IMR-90 (cell line): ENCODE measurements at regions not wholly inside any gene's neighbourhood (a gene's known extent, or its start where the extent isn't known, plus 50 kb on each side); places are given as distances from the start of the nearest gene placed in this dataset.

Experiments
- ATAC-seq: fragments of 200-7000 bp; cut with Tn5 transposase; 2 replicates; pipeline ENCODE4 v1.9.1; 2020; ENCODE audit warnings: low read depth, mild to moderate bottlenecking, moderate library complexity
- BruUV-seq: library from RNA; stranded (reverse); fragments of 400-500 nt; replicated peaks from 2 replicates; lab custom pipeline; 2021; lab: Mats Ljungman, UMichigan
- CTCF ChIA-PET: fragments of 300-600 bp; formaldehyde crosslinking; extraction: SDS; loops from one replicate; lab custom pipeline; 2021; ENCODE audit warnings: antibody characterized with exemption; lab: Yijun Ruan, JAX
- POLR2A ChIA-PET: fragments of 300-600 bp; sonication (Branson Sonifier 250); formaldehyde crosslinking; loops from one replicate; lab custom pipeline; 2022; ENCODE audit warnings: antibody characterized with exemption; ENCODE audit not compliant: unreplicated experiment; lab: Charles Lee
- DNase-seq: peaks from one replicate; pipeline ENCODE4 v3.0.0; 2013
- H2AFZ ChIP-seq: replicated peaks from 2 replicates; pipeline ENCODE3; 2013; ENCODE audit warnings: low read length, mild to moderate bottlenecking; ENCODE audit not compliant: poor library complexity
- H2AK5ac ChIP-seq: 2 replicates; pipeline ENCODE4 v1.6.1; 2013; ENCODE audit warnings: low read depth, low read length, inconsistent platforms
- H2AK9ac ChIP-seq: replicated peaks from 2 replicates; pipeline ENCODE3; 2013; ENCODE audit warnings: mild to moderate bottlenecking, low read depth, low read length, moderate library complexity; ENCODE audit not compliant: poor library complexity
- H2BK120ac ChIP-seq: 2 replicates; pipeline ENCODE4 v1.6.1; 2013; ENCODE audit warnings: low read depth, low read length, inconsistent platforms
- H2BK15ac ChIP-seq: 3 replicates; pipeline ENCODE4 v1.6.1; 2013; ENCODE audit warnings: low read depth, low read length, inconsistent platforms
- H2BK20ac ChIP-seq: 2 replicates; pipeline ENCODE4 v1.6.1; 2013; ENCODE audit warnings: low read depth, mild to moderate bottlenecking, inconsistent platforms, low read length, moderate library complexity
- H2BK5ac ChIP-seq: 2 replicates; pipeline ENCODE4 v1.6.1; 2013; ENCODE audit warnings: mild to moderate bottlenecking, low read depth, low read length, inconsistent platforms; ENCODE audit not compliant: poor library complexity, severe bottlenecking
- H3K14ac ChIP-seq: replicated peaks from 2 replicates; pipeline ENCODE4 v1.6.1; 2013; ENCODE audit warnings: low read depth, low read length, inconsistent platforms
- H3K18ac ChIP-seq: 2 replicates; pipeline ENCODE4 v1.6.1; 2013; ENCODE audit warnings: low read depth, low read length, control low read depth
- H3K23ac ChIP-seq: 2 replicates; pipeline ENCODE4 v1.6.1; 2013; ENCODE audit warnings: low read depth, low read length, inconsistent platforms
- H3K27ac ChIP-seq: 2 replicates; pipeline ENCODE4 v1.5.1; 2013; ENCODE audit warnings: mild to moderate bottlenecking, control low read depth, low read length; ENCODE audit not compliant: insufficient read depth
- H3K27me3 ChIP-seq: 2 replicates; pipeline ENCODE4 v1.6.1; 2013; ENCODE audit warnings: low read length; ENCODE audit not compliant: control insufficient read depth, insufficient read depth
- H3K36me3 ChIP-seq: 2 replicates; pipeline ENCODE4 v1.6.1; 2013; ENCODE audit warnings: low read length, mixed read lengths; ENCODE audit not compliant: control insufficient read depth, insufficient read depth
- H3K4ac ChIP-seq: 2 replicates; pipeline ENCODE4 v1.6.1; 2013; ENCODE audit warnings: low read depth, low read length, inconsistent platforms
- H3K4me1 ChIP-seq: 2 replicates; pipeline ENCODE4 v1.6.1; 2013; ENCODE audit warnings: low read length, mixed read lengths; ENCODE audit not compliant: control insufficient read depth, insufficient read depth
- H3K4me2 ChIP-seq: 2 replicates; pipeline ENCODE4 v1.6.1; 2013; ENCODE audit warnings: low read depth, mild to moderate bottlenecking, control low read depth, low read length, moderate library complexity
- H3K4me3 ChIP-seq: 2 replicates; pipeline ENCODE4 v1.5.1; 2013; ENCODE audit warnings: low read depth, mild to moderate bottlenecking, control low read depth, low read length, moderate library complexity; ENCODE audit not compliant: insufficient read depth
- H3K56ac ChIP-seq: 2 replicates; pipeline ENCODE4 v1.6.1; 2013; ENCODE audit warnings: low read length, inconsistent platforms; ENCODE audit not compliant: insufficient read depth; ENCODE audit errors: extremely low read depth
- H3K79me1 ChIP-seq, 2 experiments: 2 replicates each; pipeline ENCODE4 v1.6.1; 2013; ENCODE audit warnings: low read length in 2 of 2, inconsistent platforms in 1 of 2, low read depth in 1 of 2
- H3K9ac ChIP-seq: 2 replicates; pipeline ENCODE4 v1.6.1; 2013; ENCODE audit warnings: low read depth, low read length, control low read depth
- H3K9me1 ChIP-seq: 2 replicates; pipeline ENCODE4 v1.6.1; 2013; ENCODE audit warnings: low read length, inconsistent platforms; ENCODE audit not compliant: insufficient read depth
- H3K9me3 ChIP-seq: 2 replicates; pipeline ENCODE4 v1.6.1; 2013; ENCODE audit warnings: low read length; ENCODE audit not compliant: control insufficient read depth, insufficient read depth
- H4K20me1 ChIP-seq: 2 replicates; pipeline ENCODE4 v1.6.1; 2013; ENCODE audit warnings: low read length, inconsistent platforms; ENCODE audit not compliant: insufficient read depth
- H4K5ac ChIP-seq: 2 replicates; pipeline ENCODE4 v1.6.1; 2013; ENCODE audit warnings: mild to moderate bottlenecking, low read depth, low read length, control low read depth
- H4K8ac ChIP-seq, 2 experiments: 2 replicates each; pipeline ENCODE4 v1.6.1; 2013; ENCODE audit warnings: low read depth in 2 of 2, low read length in 2 of 2, control low read depth in 1 of 2, inconsistent platforms in 1 of 2
- H4K91ac ChIP-seq: 2 replicates; pipeline ENCODE4 v1.6.1; 2013; ENCODE audit warnings: low read depth, low read length, inconsistent platforms; ENCODE audit not compliant: insufficient read depth
- BHLHE40 ChIP-seq: fragments of 150-350 bp; IDR thresholded peaks from 2 replicates; pipeline ENCODE4 v1.6.1; 2016; ENCODE audit warnings: mild to moderate bottlenecking, low read depth, low read length
- CEBPB ChIP-seq: IDR thresholded peaks from 2 replicates; pipeline ENCODE4 v1.6.1; 2012; ENCODE audit warnings: low read depth, low read length, improper control_type of control experiment
- CHD1 ChIP-seq: IDR thresholded peaks from 2 replicates; pipeline ENCODE4 v1.6.1; 2012; ENCODE audit warnings: low read depth, low read length, improper control_type of control experiment
- ELK1 ChIP-seq: fragments of 150-350 bp; IDR thresholded peaks from 2 replicates; pipeline ENCODE4 v1.6.1; 2016; ENCODE audit warnings: low read depth, mild to moderate bottlenecking, low read length, moderate library complexity, borderline replicate concordance
- MXI1 ChIP-seq: IDR thresholded peaks from 2 replicates; pipeline ENCODE4 v1.6.1; 2012; ENCODE audit warnings: low read depth, mild to moderate bottlenecking, low read length, moderate library complexity, borderline replicate concordance
- NFE2L2 ChIP-seq: fragments of 150-350 bp; IDR thresholded peaks from 2 replicates; pipeline ENCODE4 v1.6.1; 2016; ENCODE audit warnings: low read depth, mild to moderate bottlenecking, low read length
- RAD21 ChIP-seq: IDR thresholded peaks from 2 replicates; pipeline ENCODE4 v1.6.1; 2012; ENCODE audit warnings: low read length, improper control_type of control experiment
- USF2 ChIP-seq: fragments of 150-350 bp; IDR thresholded peaks from 2 replicates; pipeline ENCODE4 v1.6.1; 2017; ENCODE audit warnings: mild to moderate bottlenecking, antibody characterized with exemption, low read length, low read depth
- WGBS, 2 experiments: methylation state at CpG; one replicate each; pipeline versions ENCODE4 v1.1.5 to v1.1.7; 2013; ENCODE audit warnings: missing lambda C conversion rate in 2 of 2; ENCODE audit not compliant: insufficient read length in 1 of 2; ENCODE audit errors: extremely low coverage in 2 of 2; 5-methylcytosine and 5-hydroxymethylcytosine counted together
- dilution Hi-C: fragments of 300-500 bp; cut with HindIII; formaldehyde crosslinking; loops from one replicate; pipeline ENCODE4 v1.14.3; 2018; ENCODE audit warnings: low sequenced_read_pairs; ENCODE audit not compliant: unreplicated experiment
- in situ Hi-C: fragments of 300-500 bp; cut with MboI; formaldehyde crosslinking; loops from 3 replicates; pipeline ENCODE4 v1.14.3; 2019; ENCODE audit warnings: low sequenced_read_pairs, inconsistent platforms, mixed read lengths
- intact Hi-C: fragments of 100-400 bp; cut with micrococcal nuclease; formaldehyde crosslinking; loops from 2 replicates; pipeline ENCODE4 v1.10.0; 2022

DNA sequence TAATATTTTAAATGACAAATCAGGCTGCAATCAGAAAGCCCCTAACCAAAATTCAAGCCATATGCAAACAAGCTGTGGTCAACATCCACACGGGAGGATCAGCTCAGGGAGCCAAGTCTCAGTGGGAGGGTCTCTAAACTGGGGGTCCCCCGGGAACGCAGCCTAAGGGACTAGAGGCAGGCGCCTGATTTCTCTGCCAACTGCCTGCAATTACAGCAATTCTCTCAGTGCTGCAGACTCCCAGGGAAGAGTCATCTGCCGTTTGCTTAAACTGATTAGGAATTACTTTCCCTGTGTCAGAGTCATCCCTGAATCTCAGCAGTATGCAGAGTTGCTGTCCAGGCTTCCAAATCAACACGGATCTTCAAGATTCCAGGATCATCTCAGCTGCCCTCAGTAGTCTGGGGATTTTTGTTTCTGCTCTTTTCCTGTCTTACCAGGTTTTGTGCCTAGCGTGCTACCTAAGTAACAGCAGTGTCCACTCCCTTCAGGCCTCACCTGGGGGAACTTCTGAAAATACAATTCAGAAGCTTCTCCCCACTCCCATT, 247.8 kb downstream of the RRAGC start:
- BruUV-seq: no TSS peak
- TF ChIP-seq BHLHE40 (no peak), MXI1 (no peak), CEBPB (no peak), CHD1 (no peak), USF2 (no peak), NFE2L2 (no peak), ELK1 (no peak), RAD21 (no peak)
- intact Hi-C loops (no loop called here), in situ Hi-C loops (no loop called here), dilution Hi-C loops (no loop called here)
- Histone ChIP-seq H3K4me3 (no peak overlapping the region), H3K79me1 (no peaks in the 10 kb centered on the region), H2BK20ac (no peak overlapping the region), H3K9me1 (no peaks in the 10 kb centered on the region), H3K9ac (no peak overlapping the region), H2AK9ac (no peak overlapping the region), H3K18ac (no peak overlapping the region), H3K23ac (no peak overlapping the region), H2BK15ac (no peak overlapping the region), H2BK5ac (no peak overlapping the region), H3K56ac (no peak overlapping the region), H4K91ac (no peak overlapping the region), H4K5ac (no peak overlapping the region), H2AFZ (no peak overlapping the region), H3K27ac (no peak overlapping the region), H3K14ac (no peak overlapping the region), H3K36me3 (no peaks in the 10 kb centered on the region), H3K4ac (no peak overlapping the region), H3K4me2 (no peak overlapping the region), H3K27me3 (no peaks in the 10 kb centered on the region; the same call in 1 of the 2 replicates), H2BK120ac (no peak overlapping the region), H3K4me1 (no peaks in the 10 kb centered on the region), H3K9me3 (no peaks in the 10 kb centered on the region), H4K20me1 (no peaks in the 10 kb centered on the region), H4K8ac (no peak overlapping the region), H2AK5ac (no peak overlapping the region)
- POLR2A ChIA-PET: no interaction called here
- DNase-seq (no peak), ATAC-seq (no peak)
- CTCF ChIA-PET: no interaction called here
- 40% methylated on average over 1 of the region's 7 CpGs; no CpG with 5 or more reads in 1 of the 2 experiments for WGBS, 2 experiments
